ENCODE measurements at regions not wholly inside any gene's neighbourhood (a gene's known extent, or its start where the extent isn't known, plus 50 kb on each side); places are given as distances from the start of the nearest gene placed in this dataset.
"Not testable (repeated sequence)": the region's sequence is repeated elsewhere in the genome, so short reads cannot be mapped to it uniquely, and the experiment has no call there.

DNA sequence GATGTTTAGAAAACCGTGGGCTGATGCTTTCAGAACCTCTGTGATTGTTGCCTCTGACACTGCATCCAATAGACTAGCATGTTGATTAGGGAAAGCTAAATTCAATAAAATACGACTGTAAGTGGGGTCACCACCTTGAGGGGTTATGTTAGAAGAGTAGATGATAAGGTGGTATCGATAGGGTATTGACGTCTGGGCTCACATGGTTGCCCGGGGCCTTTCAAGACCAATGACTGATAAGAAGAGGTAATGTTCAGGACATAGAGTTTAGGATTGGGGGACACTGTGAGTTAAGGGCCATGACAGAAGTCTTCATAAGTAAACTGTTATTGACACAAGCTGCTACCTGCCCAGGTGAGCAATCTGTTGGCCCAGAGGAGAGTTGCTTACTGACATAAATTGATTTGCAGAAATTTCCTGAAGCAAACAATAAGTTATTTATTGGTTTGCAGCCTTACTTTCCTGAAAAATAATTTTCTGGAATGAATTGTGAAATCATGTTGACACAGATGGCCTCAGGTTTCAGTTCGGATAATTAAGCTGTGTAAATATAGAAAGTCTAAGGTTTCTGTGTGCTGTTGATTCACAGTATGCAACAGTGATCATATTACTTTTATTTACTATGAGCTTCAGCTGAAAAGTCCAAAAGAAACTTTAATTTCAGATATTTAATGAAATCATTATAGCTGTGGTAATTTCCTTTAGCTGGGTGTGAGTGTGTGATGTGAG, 289.9 kb upstream of the PRSS16 start:
- not testable (repeated sequence) for DNase-seq

DNA sequence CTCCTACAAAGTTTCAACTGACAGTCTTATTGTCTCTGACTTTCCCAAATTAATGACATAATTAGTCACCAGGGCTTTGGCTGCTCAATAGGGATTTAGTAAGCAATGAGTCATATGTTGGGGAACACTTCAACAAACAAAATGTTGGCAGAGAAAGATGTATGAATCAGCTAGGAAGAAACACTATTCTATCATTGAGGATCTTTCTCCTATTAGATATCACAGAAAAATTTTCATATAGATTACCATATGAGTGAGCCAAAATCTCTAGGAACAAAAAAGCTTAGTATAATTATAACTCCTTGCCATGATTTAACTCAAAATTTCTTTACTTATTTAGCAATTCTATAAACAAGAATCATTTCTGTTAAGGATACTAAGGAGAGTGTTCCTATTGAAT, 286.3 kb upstream of the PRSS16 start:
- DNase-seq, result not testable (repeated sequence)

DNA sequence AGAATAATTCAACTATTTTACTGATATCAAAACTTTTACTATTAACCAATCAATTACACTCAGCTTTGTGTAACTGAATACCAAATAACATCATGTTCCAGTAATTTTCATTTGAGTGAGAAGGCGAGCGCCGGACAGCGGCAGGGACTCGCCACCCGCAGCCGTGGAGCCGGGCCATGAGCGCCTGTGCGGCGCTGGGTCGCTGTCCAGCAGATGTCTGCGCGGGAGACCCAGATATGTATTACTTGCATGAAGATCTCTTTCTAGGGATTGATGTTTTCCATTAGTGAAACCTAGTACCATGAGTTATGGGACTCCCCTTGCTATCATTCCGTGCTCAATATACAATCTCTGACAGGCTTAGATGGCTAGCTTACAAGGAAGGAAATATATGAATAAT, 245.1 kb upstream of the PRSS16 start:
- no peak for DNase-seq

DNA sequence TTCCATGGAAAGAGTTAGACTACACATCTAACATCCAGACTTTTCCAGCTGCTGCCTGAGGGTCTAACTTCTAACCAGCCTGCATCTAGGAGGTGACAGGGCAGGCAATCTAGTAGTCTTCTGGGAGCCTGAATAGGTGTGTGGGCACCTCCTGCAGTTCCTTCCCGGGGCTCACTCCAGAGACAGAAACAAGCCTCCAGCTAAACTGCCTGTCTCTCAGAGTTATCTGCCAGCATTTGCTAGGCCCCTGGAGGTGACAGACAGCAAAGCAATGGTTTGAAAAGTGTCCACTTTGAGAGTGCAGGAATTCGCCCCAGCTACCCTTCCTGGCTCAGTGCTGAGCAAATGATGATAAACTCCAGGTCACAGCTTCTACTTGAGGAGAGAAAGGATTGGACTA, 240.5 kb upstream of the PRSS16 start:
- no peak for DNase-seq

DNA sequence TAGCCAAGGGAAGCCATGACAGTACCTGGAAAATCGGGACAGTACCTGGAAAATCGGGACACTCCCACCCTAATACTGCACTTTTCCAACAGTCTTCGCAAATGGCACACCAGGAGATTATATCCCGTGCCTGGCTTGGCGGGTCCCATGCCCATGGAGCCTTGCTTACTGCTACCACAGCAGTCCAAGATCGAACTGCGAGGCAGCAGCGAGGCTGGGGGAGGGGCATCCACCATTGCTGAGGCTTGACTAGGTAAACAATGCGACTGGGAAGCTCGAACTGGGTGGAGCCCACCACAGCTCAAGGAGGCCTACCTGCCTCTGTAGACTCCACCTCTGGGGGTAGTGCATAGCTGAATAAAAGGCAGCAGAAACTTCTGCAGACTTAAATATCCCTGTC, 238.9 kb upstream of the PRSS16 start:
- not testable (repeated sequence) for DNase-seq

DNA sequence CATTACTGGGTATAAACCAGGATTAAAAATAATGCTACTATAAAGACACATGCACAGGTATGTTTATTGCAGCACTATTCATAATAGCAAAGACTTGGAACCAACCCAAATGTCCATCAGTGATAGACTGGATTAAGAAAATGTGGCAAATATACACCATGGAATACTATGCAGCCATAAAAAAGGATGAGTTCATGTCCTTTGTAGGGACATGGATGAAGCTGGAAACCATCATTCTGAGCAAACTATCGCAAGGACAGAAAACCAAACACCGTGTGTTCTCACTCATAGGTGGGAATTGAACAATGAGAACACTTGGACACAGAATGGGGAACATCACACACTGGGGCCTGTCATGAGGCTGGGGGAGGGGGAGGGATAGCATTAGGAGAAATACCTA, 233.4 kb upstream of the PRSS16 start:
- DNase-seq, result not testable (repeated sequence)

DNA sequence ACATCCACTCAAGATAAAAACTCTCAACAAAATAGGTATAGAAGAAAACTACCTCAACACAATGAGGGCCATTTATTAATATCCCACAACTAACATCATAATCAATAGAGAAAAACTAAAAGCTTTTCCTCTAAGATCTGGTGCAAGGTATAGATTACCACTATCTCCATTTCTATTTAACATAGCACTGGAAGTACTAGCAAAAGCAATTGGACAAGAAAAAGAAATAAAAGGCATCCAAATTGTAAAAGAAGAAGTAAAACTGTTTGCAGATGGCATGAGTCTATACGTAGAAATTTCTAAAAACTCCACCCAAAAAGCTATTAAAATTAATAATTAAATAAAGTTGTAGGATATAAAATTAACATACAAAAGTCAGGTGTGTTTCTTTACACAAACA, 230.8 kb upstream of the PRSS16 start:
- no peak for DNase-seq

DNA sequence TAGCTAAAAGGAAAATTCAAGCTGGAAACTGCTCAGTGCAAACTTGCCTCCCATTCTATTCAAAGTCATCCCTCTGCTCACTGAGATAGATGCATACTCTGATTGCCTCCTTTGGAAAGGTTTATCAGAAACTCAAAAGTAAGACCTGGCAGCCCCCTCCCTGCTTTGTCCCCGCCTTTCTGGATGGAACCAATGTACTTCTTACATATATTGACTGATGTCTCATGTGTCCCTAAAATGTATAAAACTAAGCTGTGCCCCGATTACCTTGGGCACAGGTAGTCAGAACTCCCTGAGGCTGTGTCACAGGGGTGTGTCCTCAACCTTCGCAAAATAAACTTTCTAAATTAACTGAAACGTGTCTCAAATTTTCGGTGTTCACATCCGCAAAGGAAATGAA, 229.1 kb upstream of the PRSS16 start:
- DNase-seq, result not testable (repeated sequence)

DNA sequence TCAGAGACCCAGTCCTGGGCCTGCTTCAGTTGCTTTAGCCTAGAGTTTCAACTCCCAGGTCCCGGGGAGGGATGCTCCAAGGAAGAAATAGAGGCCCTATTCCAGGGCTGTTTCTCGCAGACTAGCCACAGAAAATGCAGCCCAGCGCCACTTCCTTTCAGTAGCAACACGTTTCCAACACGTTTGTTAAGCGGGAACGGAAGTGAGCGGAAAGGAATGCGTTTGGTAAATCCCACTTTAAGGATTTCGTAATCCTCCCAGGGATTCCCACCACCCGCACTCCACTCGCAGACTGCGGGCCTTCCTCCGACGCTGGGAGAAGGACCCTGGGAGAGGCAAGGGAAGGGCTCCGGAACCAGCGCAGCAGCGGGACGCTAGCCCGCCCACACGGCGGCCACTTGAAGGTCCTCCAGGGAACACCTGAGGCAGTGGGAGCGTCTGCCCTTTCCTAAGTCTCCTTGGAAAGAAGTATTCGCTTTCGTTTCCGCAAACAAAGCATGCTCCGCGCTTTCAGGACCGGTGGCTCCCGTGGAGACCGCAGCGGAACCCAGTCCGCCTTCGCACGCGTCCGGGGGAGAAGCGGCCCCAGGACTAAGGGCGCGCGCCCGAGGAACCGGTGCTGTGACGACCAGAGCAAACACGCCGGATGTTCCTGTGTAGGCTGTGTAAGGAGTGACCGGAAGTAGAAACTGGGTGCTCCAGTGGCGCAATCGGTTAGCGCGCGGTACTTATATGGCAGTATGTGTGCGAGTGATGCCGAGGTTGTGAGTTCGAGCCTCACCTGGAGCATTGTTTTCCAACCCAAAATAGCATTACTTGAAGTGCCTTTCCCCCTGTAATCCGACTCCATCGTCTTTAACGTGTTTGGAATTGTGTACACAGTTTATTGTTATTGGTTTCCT, 227.6 kb upstream of the PRSS16 start:
- DNase-seq, result peak; percentile 87

DNA sequence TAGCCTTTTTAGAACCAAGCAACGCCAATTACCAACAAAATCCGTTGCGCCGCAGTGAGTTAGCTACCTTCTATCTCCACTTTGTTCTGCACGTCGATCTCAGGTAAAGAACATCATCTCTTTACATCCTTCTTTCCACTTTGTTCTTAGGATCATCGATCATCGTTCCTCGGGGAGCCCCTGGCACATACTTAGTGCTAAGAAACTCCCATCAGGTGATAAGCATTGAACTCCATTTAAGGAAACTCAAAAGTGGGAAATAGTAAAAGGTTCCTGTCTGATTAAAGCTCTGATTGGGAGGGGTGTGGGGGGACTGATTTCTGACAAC, 227.0 kb upstream of the PRSS16 start:
- no peak for DNase-seq

DNA sequence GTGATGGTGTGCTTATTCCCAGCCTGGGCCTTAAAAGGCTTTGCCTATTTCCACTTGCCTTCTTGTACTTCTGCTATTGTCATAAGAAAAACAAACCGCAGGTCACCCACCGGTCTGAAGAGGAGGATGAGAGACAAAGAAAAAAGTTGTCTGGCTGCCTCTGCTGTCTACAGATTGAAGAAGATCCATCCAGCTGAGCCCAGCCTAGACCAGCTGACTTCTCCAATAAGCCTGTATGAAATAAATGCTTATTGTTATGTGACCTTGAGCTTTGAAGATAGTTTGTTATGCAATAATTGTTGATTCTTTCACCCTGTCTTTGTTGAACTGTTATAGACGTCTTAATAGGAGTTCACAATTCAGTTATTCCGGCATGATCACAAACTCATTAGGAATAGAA, 223.8 kb upstream of the PRSS16 start:
- DNase-seq, result no peak

DNA sequence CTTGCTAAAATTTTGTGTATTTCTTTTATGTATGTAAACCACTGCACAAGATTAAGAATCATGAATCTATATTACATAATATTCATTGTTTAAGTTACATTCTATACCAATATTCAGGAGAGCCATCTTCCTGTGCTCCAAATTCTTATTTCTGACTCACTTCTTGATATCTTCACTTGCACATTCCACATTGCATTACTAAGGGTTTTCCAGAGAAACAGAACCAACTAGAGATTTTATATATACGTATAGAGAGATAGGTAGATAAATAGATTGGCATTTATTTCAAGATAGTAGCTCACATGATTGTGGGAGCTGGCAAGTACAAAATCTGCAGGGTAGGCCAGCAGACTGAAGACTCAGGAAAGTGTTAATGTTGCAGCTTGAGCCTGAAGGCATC, 222.2 kb upstream of the PRSS16 start:
- no peak for DNase-seq

DNA sequence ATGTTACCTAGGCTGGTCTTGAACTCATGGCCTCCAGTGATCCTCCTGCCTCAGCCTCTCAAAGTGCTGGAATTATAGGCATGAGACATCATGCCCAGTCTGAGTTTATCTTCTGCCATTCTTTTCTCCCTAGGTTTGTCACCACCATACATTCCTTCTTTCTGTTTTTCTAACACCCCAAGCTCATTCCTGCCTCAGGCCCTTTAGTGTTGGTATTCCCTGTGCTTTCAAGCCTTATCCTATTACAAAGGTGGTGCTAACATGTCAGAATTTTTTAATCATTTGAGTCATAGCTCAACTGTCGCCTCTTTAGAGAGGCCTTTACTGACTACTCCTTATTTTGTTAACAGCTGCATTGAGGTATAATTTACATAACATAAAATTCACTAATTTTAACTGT, 221.1 kb upstream of the PRSS16 start:
- no peak for DNase-seq

DNA sequence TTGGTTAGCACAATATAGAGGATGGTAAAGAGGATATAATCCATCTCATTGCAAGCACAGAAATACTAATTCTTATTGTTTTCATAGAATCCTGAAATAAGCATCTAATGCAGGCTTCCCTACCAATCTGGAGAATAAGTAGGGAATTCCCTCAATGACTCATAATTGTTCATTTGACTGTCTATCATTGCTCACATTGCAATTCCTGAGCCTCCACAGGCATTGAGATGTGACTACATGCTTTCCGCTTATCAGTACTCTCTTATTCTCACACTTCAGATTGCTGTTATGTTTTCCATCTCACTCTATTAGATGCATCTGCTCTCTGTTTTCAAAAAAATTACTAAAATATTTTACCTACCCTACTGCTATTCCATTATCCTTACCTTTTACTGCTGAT, 216.2 kb upstream of the PRSS16 start:
- DNase-seq, result no peak

DNA sequence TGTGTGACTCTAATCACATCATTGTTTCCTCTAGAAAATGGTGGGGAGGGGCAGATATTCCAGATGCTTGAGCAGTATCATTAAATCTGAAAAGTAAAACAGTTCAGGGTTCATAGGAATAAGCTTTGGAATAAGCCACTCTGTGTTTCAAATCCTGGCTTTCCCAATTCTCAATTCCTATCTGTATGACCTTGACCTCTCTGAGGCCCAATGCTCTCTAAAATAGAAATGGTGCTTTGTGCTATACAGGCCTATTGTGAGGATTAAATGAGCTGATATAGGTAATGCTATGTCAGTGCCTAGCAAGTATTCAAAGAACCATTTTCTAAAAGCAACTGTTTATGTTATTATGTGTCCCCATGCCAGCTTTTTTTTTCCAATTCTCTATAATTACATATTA, 209.0 kb upstream of the PRSS16 start:
- no peak for DNase-seq

DNA sequence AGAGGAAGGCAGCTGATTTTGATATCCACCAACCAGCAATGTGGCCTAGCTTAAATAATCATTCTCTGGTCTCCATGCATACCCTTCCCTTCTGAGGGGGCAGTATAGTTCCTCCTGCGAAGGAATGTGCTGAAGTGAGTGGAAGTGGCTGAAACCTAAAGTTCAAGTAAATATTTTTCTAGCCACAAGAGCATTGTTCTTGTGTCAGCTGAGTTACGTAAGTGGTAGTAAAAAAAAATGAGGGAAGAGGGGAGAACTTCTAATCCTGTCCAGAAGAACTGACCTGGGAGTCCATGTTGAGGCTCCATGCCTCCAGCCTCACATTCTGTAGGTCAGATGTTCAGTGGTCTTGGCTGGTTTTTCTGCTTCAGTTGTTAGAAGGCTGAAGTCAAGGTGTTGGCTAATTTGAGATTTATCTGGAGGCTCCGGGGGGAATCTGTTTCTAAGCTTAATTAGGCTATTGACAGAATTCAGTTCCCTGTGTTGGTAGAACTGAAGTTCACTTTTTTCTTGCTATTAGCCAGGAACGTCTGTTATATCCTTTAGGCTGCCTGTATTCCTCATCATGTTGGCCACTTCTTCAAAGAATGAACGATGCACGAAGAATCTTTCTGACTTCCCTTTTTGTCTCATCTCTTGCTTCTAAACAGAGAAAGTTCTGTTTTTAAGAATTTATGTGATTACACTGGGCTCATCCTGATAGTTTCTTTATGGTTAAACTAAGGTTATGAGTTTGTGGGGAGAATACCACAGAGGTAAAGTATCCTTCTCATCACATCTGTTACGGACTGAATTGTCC, 207.1 kb upstream of the PRSS16 start:
- no peak for DNase-seq

DNA sequence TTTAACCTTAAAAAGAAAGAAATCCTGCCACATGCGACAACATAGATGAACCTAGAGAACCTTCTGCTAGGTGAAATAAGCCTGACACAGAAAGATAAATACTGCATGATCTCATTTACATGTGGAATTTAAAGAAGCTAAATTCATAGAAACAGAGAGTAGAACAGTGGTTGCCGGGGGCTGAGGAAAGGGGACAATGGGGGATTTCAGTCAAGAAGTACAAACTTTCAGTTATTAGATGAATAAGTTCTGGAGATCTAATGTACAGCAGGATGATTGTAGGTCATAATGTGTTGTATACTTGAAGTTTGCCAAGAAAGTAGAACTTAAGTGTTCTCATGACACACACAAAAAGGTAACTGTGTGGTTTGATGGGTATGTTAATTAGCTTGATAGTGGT, 204.3 kb upstream of the PRSS16 start:
- DNase-seq, result no peak

DNA sequence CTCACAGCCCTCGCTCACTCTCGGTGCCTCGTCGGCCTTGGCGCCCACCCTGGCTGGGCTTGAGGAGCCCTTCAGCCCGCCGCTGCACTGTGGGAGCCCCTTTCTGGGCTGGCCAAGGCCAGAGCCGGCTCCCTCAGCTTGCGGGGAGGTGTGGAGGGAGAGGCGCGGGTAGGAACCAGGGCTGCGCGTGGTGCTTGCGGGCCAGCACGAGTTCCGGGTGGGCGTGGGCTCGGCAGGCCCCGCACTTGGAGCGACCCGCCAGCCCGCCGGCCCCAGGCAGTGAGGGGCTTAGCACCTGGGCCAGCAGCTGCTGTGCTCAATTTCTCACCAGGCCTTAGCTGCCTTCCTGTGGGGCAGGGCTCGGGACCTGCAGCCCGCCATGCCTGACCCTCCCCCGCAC, 202.4 kb upstream of the PRSS16 start:
- DNase-seq, result not testable (repeated sequence)

DNA sequence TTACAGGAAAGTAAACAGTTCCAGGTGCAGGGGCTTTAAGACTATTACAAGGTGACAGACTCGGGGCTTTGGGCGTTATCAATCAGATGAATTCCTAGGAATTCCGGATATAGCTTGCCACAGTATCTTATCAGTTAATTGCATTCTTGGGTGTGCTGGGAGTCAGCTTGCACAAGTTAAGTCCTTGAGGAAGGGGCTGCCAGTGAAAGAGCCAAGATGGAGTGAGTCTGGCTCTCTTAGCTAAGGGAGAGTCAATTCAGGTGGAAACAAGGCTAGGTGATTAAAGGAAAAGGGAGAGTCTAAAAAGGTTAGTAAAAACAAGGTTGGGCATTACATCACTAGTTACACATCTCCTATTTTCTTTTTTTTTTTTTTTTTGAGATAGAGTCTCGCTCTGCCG, 199.8 kb upstream of the PRSS16 start:
- not testable (repeated sequence) for DNase-seq

DNA sequence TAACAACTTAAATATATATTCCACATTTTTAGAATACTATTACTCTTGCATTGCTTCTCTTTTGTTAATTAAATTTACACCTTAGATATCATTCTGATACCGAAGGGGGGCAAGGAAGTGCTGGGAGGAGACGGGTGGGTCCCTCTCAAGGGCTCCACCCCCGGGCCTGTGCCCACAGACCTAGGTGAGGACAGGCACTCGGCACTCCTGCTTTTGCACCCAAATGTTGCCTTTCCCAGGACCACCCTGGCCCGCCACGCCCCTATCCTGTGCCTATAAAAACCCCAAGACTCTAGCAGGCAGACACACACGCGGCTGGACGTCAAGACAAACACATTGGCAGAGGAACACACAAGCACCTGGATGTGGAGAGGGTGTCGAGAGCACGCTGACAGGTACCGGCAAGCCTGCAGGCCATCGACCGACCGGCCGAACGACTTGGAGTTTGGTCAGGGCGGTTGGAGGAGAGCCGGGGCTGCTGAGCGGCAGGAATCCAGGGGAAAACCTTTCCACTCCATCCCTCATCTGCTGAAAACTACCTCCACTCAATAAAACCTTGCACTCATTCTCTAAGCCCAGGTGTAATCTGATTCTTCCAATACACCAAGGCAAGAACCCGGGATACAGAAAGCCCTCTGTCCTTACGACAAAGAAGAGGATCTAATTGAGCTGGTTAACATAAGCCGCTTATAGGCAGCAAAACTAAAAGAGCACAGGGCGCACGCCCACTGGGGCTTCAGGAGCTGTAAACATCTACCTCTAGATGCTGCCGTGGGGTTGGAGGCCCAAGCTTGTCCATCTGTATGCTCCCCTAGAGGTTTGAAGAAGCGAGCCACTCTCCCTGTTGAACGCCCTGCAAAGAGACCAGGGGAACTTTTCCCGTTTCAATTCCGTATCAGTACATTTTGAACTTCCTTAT, 197.4 kb upstream of the PRSS16 start:
- no peak for DNase-seq

DNA sequence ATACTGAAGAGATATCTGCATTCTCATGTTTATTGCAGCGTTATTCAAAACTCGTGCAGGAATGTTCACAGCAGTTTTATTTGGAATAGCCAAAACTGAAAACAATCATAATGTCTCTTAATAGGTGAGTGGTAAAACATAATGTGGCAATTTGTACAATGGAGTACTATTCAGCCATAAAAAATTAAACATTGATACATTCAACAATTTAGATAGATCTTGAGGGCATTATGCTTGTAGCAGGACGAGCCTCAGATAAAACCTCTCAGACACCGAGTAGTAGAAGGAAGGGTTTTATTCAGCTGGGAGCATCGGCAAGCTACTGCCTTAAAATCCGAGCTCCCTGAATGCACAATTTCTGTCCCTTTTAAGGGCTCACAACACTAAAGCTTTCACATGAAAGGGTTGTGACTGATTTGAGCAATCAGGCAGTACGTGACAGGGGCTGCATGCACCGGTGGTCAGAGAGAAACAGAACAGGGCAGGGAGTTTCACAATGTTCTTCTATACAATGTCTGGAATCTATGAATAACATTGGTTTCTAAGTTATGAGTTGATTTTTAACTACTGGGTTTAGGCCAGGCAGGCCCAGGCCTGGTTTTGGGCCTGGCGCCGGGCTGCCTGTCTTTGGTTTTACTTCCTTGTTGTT, 195.3 kb upstream of the PRSS16 start:
- DNase-seq, result not testable (repeated sequence)

DNA sequence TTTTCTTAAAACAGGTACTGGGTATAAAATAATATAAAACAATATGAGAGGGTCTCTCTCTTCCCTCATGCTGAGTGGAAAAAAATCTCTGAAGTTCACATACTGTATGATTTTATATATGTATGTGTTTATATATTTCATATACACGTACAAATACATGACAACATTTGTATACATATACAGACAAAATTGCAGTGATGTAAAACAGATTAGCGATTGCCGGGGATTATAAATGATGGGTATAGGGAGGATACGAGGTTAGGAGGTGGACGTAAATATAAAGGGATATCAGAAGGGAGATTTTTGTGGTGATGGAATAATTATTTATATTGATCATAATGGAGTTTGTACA, 194.8 kb upstream of the PRSS16 start:
- no peak for DNase-seq
